ENCODE measurements at regions not wholly inside any gene's neighbourhood (a gene's known extent, or its start where the extent isn't known, plus 50 kb on each side); places are given as distances from the start of the nearest gene placed in this dataset.

DNA sequence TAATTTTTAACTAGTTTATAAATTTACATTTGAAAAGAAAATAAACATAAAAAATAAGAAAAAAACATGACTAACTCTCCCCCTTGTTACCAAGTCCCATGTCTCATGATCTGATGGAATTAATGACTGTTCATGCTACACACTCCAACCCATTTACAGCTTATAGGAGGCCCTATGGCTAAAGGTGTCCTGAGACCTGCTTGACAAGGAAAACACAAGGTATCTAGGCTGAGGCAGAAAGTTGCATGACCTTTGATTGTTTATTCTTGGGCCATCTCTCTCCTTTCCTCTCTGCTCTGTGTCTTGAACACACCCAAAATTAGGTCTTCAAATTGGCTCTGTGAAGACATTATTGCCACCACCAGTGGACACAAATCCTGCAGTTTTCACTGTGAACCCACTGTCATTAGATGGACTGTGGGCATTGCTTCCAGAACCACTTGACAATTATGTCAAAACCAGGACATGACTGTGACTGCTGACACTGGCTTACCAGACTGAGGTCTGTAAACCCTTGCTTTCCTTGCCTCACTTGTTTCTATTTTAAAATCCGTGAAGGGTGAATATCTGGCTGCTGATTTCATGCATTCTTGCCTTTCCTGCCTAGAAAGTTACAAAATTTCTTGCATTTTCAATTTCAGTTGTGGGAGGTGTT lies 386.5 kb upstream of the SPRY2 start:
- no peak overlapping the region for H2BK5ac ChIP-seq (ENCODE audit: low read length)
- no peaks in the 10 kb centered on the region for H3K36me3 ChIP-seq (replicated peaks in 1 of 2; ENCODE audit: control insufficient read depth in 2 of 2, insufficient read depth in 2 of 2, low read length in 2 of 2)
- H3K4ac ChIP-seq (ENCODE audit: low read length), result no peak overlapping the region
- no peaks in the 10 kb centered on the region for H3K79me1 ChIP-seq (ENCODE audit: low read depth, low read length)
- no peaks in the 10 kb centered on the region for H3K4me1 ChIP-seq (ENCODE audit: control insufficient read depth in 2 of 2, insufficient read depth in 1 of 2, low read depth in 1 of 2, low read length in 2 of 2)
- H3K18ac ChIP-seq (ENCODE audit: low read length), result no peak overlapping the region
- H3K27me3 ChIP-seq (ENCODE audit: control insufficient read depth in 3 of 3, insufficient read depth in 3 of 3, low read depth in 1 of 3, low read length in 3 of 3), result no peaks in the 10 kb centered on the region
- H3K27ac ChIP-seq (replicated peaks; ENCODE audit: low read length), result no peak overlapping the region
- no CpG with 5 or more reads among the region's 1 CpG for WGBS, 2 donors (ENCODE audit: extremely low coverage in 2 of 2, insufficient read length in 2 of 2, insufficient replicate concordance in 1 of 2)
- H2BK12ac ChIP-seq (ENCODE audit: low read length), result no peak overlapping the region
- no peak overlapping the region for H2AK5ac ChIP-seq (ENCODE audit: low read depth, low read length)
- H3K4me3 ChIP-seq (ENCODE audit: low read length in 2 of 2), result no peak overlapping the region
- H3K23ac ChIP-seq (ENCODE audit: low read depth, low read length, poor library complexity), result no peak overlapping the region
- no peak for DNase-seq (ENCODE audit: low spot score)
- H3K9me3 ChIP-seq (replicated peaks in 1 of 2; ENCODE audit: control insufficient read depth in 2 of 2, insufficient read depth in 1 of 2, low read depth in 1 of 2, low read length in 2 of 2), result peaks cover 0 to 14% of the 10 kb centered on the region in 2 donors
- no peak overlapping the region for H3K4me2 ChIP-seq (ENCODE audit: insufficient read depth, low read length, poor library complexity, severe bottlenecking)
- H4K8ac ChIP-seq (ENCODE audit: low read depth, low read length), result no peak overlapping the region
- H3K14ac ChIP-seq (ENCODE audit: low read length), result no peak overlapping the region
- H4K91ac ChIP-seq (ENCODE audit: low read depth, low read length, poor library complexity), result no peak overlapping the region
- no peak overlapping the region for H2BK120ac ChIP-seq (ENCODE audit: low read depth, low read length)
- no peak overlapping the region for H2AFZ ChIP-seq (ENCODE audit: low read length)
- no peak overlapping the region for H3K9ac ChIP-seq (ENCODE audit: low read depth, low read length, poor library complexity)
- no peak overlapping the region for H2BK15ac ChIP-seq (ENCODE audit: low read length)

- no peak overlapping the region for H3K4me2 ChIP-seq (ENCODE audit: insufficient read depth, low read length, poor library complexity, severe bottlenecking)
- H3K79me1 ChIP-seq (ENCODE audit: low read depth, low read length), result no peaks in the 10 kb centered on the region
- H3K14ac ChIP-seq (ENCODE audit: low read length), result no peak overlapping the region
- no peak overlapping the region for H2AFZ ChIP-seq (ENCODE audit: low read length)
- no peaks in the 10 kb centered on the region for H3K36me3 ChIP-seq (replicated peaks in 1 of 2; ENCODE audit: control insufficient read depth in 2 of 2, insufficient read depth in 2 of 2, low read length in 2 of 2)
- no peak for DNase-seq (ENCODE audit: low spot score)
- peaks cover 0 to 14% of the 10 kb centered on the region in 2 donors for H3K9me3 ChIP-seq (replicated peaks in 1 of 2; ENCODE audit: control insufficient read depth in 2 of 2, insufficient read depth in 1 of 2, low read depth in 1 of 2, low read length in 2 of 2)
- no peak overlapping the region for H3K27ac ChIP-seq (replicated peaks; ENCODE audit: low read length)
- no peak overlapping the region for H2BK12ac ChIP-seq (ENCODE audit: low read length)
- no peak overlapping the region for H4K91ac ChIP-seq (ENCODE audit: low read depth, low read length, poor library complexity)
- no peaks in the 10 kb centered on the region for H3K27me3 ChIP-seq (ENCODE audit: control insufficient read depth in 3 of 3, insufficient read depth in 3 of 3, low read depth in 1 of 3, low read length in 3 of 3)
- H3K4me1 ChIP-seq (ENCODE audit: control insufficient read depth in 2 of 2, insufficient read depth in 1 of 2, low read depth in 1 of 2, low read length in 2 of 2), result no peaks in the 10 kb centered on the region
- H2BK120ac ChIP-seq (ENCODE audit: low read depth, low read length), result no peak overlapping the region
- no peak overlapping the region for H3K9ac ChIP-seq (ENCODE audit: low read depth, low read length, poor library complexity)
- H3K23ac ChIP-seq (ENCODE audit: low read depth, low read length, poor library complexity), result no peak overlapping the region
- H2AK5ac ChIP-seq (ENCODE audit: low read depth, low read length), result no peak overlapping the region
- H2BK15ac ChIP-seq (ENCODE audit: low read length), result no peak overlapping the region
- no peak overlapping the region for H3K4ac ChIP-seq (ENCODE audit: low read length)
- no peak overlapping the region for H3K4me3 ChIP-seq (ENCODE audit: low read length in 2 of 2)
- no peak overlapping the region for H3K18ac ChIP-seq (ENCODE audit: low read length)
- no peak overlapping the region for H2BK5ac ChIP-seq (ENCODE audit: low read length)
- no peak overlapping the region for H4K8ac ChIP-seq (ENCODE audit: low read depth, low read length)
These were observed 385.9 kb upstream of the SPRY2 start for GRCh38 chr13:80726868-80727267.

GRCh38 chr13:80721689-80722088 lies 380.8 kb upstream of the SPRY2 start:
- no CpG with 5 or more reads among the region's 1 CpG for WGBS, 2 donors (ENCODE audit: extremely low coverage in 2 of 2, insufficient read length in 2 of 2, insufficient replicate concordance in 1 of 2)
- H2BK15ac ChIP-seq (ENCODE audit: low read length), result no peak overlapping the region
- H3K27me3 ChIP-seq (ENCODE audit: control insufficient read depth in 3 of 3, insufficient read depth in 3 of 3, low read depth in 1 of 3, low read length in 3 of 3), result no peaks in the 10 kb centered on the region
- H3K18ac ChIP-seq (ENCODE audit: low read length), result no peak overlapping the region
- H3K23ac ChIP-seq (ENCODE audit: low read depth, low read length, poor library complexity), result no peak overlapping the region
- no peak overlapping the region for H2AK5ac ChIP-seq (ENCODE audit: low read depth, low read length)
- no peak overlapping the region for H4K91ac ChIP-seq (ENCODE audit: low read depth, low read length, poor library complexity)
- no peak overlapping the region for H3K27ac ChIP-seq (replicated peaks; ENCODE audit: low read length)
- no peak overlapping the region for H2BK120ac ChIP-seq (ENCODE audit: low read depth, low read length)
- H3K4ac ChIP-seq (ENCODE audit: low read length), result no peak overlapping the region
- no peak overlapping the region for H4K8ac ChIP-seq (ENCODE audit: low read depth, low read length)
- H3K4me1 ChIP-seq (ENCODE audit: control insufficient read depth in 2 of 2, insufficient read depth in 1 of 2, low read depth in 1 of 2, low read length in 2 of 2), result peaks cover 5 to 7% of the 10 kb centered on the region in 2 donors
- no peak overlapping the region for H2BK5ac ChIP-seq (ENCODE audit: low read length)
- no peak for DNase-seq (ENCODE audit: low spot score)
- H3K4me2 ChIP-seq (ENCODE audit: insufficient read depth, low read length, poor library complexity, severe bottlenecking), result no peak overlapping the region
- H2BK12ac ChIP-seq (ENCODE audit: low read length), result no peak overlapping the region
- no peak overlapping the region for H3K14ac ChIP-seq (ENCODE audit: low read length)
- no peaks in the 10 kb centered on the region for H3K79me1 ChIP-seq (ENCODE audit: low read depth, low read length)
- H3K9me3 ChIP-seq (replicated peaks in 1 of 2; ENCODE audit: control insufficient read depth in 2 of 2, insufficient read depth in 1 of 2, low read depth in 1 of 2, low read length in 2 of 2), result no peaks in the 10 kb centered on the region
- H3K36me3 ChIP-seq (replicated peaks in 1 of 2; ENCODE audit: control insufficient read depth in 2 of 2, insufficient read depth in 2 of 2, low read length in 2 of 2), result no peaks in the 10 kb centered on the region
- H3K4me3 ChIP-seq (ENCODE audit: low read length in 2 of 2), result no peak overlapping the region
- H2AFZ ChIP-seq (ENCODE audit: low read length), result no peak overlapping the region
- no peak overlapping the region for H3K9ac ChIP-seq (ENCODE audit: low read depth, low read length, poor library complexity)

DNA sequence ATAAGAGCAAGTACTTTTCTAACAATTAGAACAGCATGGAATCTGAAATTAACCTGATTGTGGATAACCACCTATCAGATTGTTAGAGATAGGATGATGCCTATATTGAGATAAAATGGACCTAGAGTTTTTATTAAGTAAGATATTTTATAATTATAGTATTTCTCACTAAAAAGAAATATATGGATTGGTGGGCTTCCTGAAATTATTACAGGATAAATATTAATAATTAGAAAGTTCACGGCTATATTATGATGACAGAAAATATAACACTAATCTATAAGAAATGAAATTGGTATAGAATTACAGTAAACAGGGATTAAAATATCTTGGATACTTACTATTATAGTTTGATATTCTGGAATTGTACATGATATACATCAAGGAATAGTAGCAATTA lies 378.0 kb upstream of the SPRY2 start:
- Histone ChIP-seq H3K4me3 (ENCODE audit: low read length in 2 of 2) (no peak overlapping the region), H2AFZ (ENCODE audit: low read length) (no peak overlapping the region), H4K8ac (ENCODE audit: low read depth, low read length) (no peak overlapping the region), H3K9ac (ENCODE audit: low read depth, low read length, poor library complexity) (no peak overlapping the region), H2BK12ac (ENCODE audit: low read length) (no peak overlapping the region), H3K36me3 (replicated peaks in 1 of 2; ENCODE audit: control insufficient read depth in 2 of 2, insufficient read depth in 2 of 2, low read length in 2 of 2) (no peaks in the 10 kb centered on the region), H3K27me3 (ENCODE audit: control insufficient read depth in 3 of 3, insufficient read depth in 3 of 3, low read depth in 1 of 3, low read length in 3 of 3) (no peaks in the 10 kb centered on the region), H3K4ac (ENCODE audit: low read length) (no peak overlapping the region), H3K14ac (ENCODE audit: low read length) (no peak overlapping the region), H3K4me1 (ENCODE audit: control insufficient read depth in 2 of 2, insufficient read depth in 1 of 2, low read depth in 1 of 2, low read length in 2 of 2) (peaks cover 5 to 12% of the 10 kb centered on the region in 2 donors), H3K4me2 (ENCODE audit: insufficient read depth, low read length, poor library complexity, severe bottlenecking) (no peak overlapping the region), H2BK120ac (ENCODE audit: low read depth, low read length) (no peak overlapping the region), H4K91ac (ENCODE audit: low read depth, low read length, poor library complexity) (no peak overlapping the region), H3K23ac (ENCODE audit: low read depth, low read length, poor library complexity) (no peak overlapping the region), H3K27ac (replicated peaks; ENCODE audit: low read length) (no peak overlapping the region), H2BK15ac (ENCODE audit: low read length) (no peak overlapping the region), H2AK5ac (ENCODE audit: low read depth, low read length) (no peak overlapping the region), H3K79me1 (ENCODE audit: low read depth, low read length) (no peaks in the 10 kb centered on the region), H2BK5ac (ENCODE audit: low read length) (no peak overlapping the region), H3K18ac (ENCODE audit: low read length) (no peak overlapping the region), H3K9me3 (replicated peaks in 1 of 2; ENCODE audit: control insufficient read depth in 2 of 2, insufficient read depth in 1 of 2, low read depth in 1 of 2, low read length in 2 of 2) (peaks cover 0 to 8% of the 10 kb centered on the region in 2 donors)
- DNase-seq (ENCODE audit: low spot score), result no peak
- no CpG with 5 or more reads among the region's 1 CpG for WGBS, 2 donors (ENCODE audit: extremely low coverage in 2 of 2, insufficient read length in 2 of 2, insufficient replicate concordance in 1 of 2)

All from neuronal stem cell (in vitro differentiated cells).